B cell (primary cell): ENCODE measurements at regions not wholly inside any gene's neighbourhood (a gene's known extent, or its start where the extent isn't known, plus 50 kb on each side); places are given as distances from the start of the nearest gene placed in this dataset.

ENCODE experiments used
- CTCF ChIP-seq: fragments of 200-600 bp; IDR thresholded peaks from one replicate; pipeline ENCODE4 v1.8.0; 2022; ENCODE audit warnings: antibody characterized with exemption, mild to moderate bottlenecking
- EZH2 ChIP-seq: IDR thresholded peaks from 2 replicates; pipeline ENCODE4 v1.6.1; 2012; ENCODE audit warnings: borderline replicate concordance, low read depth, mild to moderate bottlenecking, moderate library complexity, low read length; ENCODE audit not compliant: insufficient read depth, poor library complexity, severe bottlenecking

- TF ChIP-seq CTCF (no peak), EZH2 (no peak)
Observed at GRCh38 chr12:107521826-107522355, 163.7 kb upstream of the PWP1 start.
